Smooth muscle cell (in vitro differentiated cells): ENCODE measurements at regions not wholly inside any gene's neighbourhood (a gene's known extent, or its start where the extent isn't known, plus 50 kb on each side); places are given as distances from the start of the nearest gene placed in this dataset.
"Not testable (repeated sequence)": the region's sequence is repeated elsewhere in the genome, so short reads cannot be mapped to it uniquely, and the experiment has no call there.

Source experiments
- DNase-seq: peaks from one replicate; lab custom pipeline; 2025; ENCODE audit not compliant: unreplicated experiment; lab: John Stamatoyannopoulos, UW
- H2AFZ ChIP-seq: fragments of 200-600 bp; sonication (generic); 2 replicates; pipeline ENCODE4 v1.6.0; 2016; ENCODE audit warnings: antibody characterized with exemption, low read depth, mild to moderate bottlenecking
- H3F3A ChIP-seq: fragments of 200-600 bp; sonication (generic); 2 replicates; pipeline ENCODE4 v1.6.0; 2017; ENCODE audit warnings: antibody characterized with exemption, low read depth
- H3K27ac ChIP-seq: fragments of 200-600 bp; sonication (generic); 2 replicates; pipeline ENCODE4 v1.5.1; 2016; ENCODE audit warnings: low read depth, mild to moderate bottlenecking
- H3K27me3 ChIP-seq: fragments of 200-600 bp; sonication (generic); 2 replicates; pipeline ENCODE4 v1.6.1; 2016; ENCODE audit warnings: low read depth, mild to moderate bottlenecking
- H3K36me3 ChIP-seq: fragments of 200-600 bp; sonication (generic); 2 replicates; pipeline ENCODE4 v1.5.1; 2016; ENCODE audit warnings: low read depth
- H3K4me1 ChIP-seq: fragments of 200-600 bp; sonication (generic); 2 replicates; pipeline ENCODE4 v1.5.1; 2016; ENCODE audit warnings: low read depth
- H3K4me2 ChIP-seq: fragments of 200-600 bp; sonication (generic); 2 replicates; pipeline ENCODE4 v1.6.0; 2016; ENCODE audit warnings: mild to moderate bottlenecking
- H3K4me3 ChIP-seq: fragments of 200-600 bp; sonication (generic); 2 replicates; pipeline ENCODE4 v1.5.1; 2016; ENCODE audit warnings: mild to moderate bottlenecking
- H3K79me2 ChIP-seq: fragments of 200-600 bp; sonication (generic); 2 replicates; pipeline ENCODE4 v1.6.0; 2016; ENCODE audit warnings: low read depth, mild to moderate bottlenecking
- H3K9ac ChIP-seq: fragments of 200-600 bp; sonication (generic); 2 replicates; pipeline ENCODE4 v1.6.0; 2016; ENCODE audit warnings: low read depth
- H3K9me3 ChIP-seq: fragments of 200-600 bp; sonication (generic); replicated peaks from 2 replicates; pipeline ENCODE4 v1.5.1; 2016; ENCODE audit warnings: low read depth
- H4K20me1 ChIP-seq: fragments of 200-600 bp; sonication (generic); 2 replicates; pipeline ENCODE4 v1.6.0; 2016; ENCODE audit warnings: low read depth
- WGBS: methylation state at CpG from one replicate; pipeline ENCODE4 v1.1.7; 2016; ENCODE audit warnings: low lambda C conversion rate; 5-methylcytosine and 5-hydroxymethylcytosine counted together
- TF ChIP-seq, protein P1 (sequence below): fragments of 200-600 bp; sonication (generic); IDR thresholded peaks from 2 replicates; pipeline ENCODE4 v1.5.1; 2017; ENCODE audit warnings: borderline replicate concordance, mild to moderate bottlenecking, antibody characterized with exemption; ENCODE audit not compliant: insufficient read depth, poor library complexity, severe bottlenecking

DNA sequence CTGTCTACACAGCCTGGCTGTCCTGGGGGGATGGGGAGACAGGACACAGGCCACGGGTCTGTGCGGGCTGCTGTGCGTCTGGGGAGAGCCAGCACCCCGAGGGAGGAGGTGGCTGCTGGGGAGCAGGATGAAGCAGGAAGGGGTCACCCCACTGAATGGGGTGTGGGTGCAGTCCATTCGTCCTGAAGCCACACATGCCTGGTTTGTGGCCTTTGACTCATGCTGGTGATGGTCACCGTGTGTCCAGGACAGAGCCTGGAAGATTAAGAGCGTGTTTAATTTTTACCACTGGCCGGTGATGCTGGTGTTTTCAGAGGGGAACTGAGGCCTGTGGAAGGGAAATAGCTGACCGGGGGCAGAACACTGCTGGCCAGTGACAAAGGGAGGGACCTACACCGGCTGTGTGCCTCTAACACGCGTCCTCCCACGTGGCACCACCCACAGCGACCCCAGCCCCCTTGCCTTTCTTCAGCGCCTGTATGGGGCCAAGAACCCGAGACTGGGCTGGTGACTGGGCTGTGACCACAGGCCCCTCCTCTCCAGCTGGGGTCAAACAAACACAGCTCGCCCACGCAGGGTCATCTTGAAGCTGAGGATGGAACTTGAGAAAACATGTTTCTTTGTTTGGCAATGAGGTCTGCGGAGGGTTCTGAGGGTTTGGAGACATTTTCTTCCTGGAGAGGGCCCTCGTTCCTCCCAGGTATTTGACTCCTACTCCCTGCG, 99.5 kb upstream of the LRPAP1 start:
- not testable (repeated sequence) for H3K9ac ChIP-seq, DNase-seq, H3K79me2 ChIP-seq, H3K4me3 ChIP-seq, H3F3A ChIP-seq, H2AFZ ChIP-seq, H3K4me2 ChIP-seq, H3K27me3 ChIP-seq, H3K27ac ChIP-seq, H3K9me3 ChIP-seq, H4K20me1 ChIP-seq, H3K36me3 ChIP-seq, H3K4me1 ChIP-seq
- WGBS = 73% methylated on average over 18 of the region's 21 CpGs

DNA sequence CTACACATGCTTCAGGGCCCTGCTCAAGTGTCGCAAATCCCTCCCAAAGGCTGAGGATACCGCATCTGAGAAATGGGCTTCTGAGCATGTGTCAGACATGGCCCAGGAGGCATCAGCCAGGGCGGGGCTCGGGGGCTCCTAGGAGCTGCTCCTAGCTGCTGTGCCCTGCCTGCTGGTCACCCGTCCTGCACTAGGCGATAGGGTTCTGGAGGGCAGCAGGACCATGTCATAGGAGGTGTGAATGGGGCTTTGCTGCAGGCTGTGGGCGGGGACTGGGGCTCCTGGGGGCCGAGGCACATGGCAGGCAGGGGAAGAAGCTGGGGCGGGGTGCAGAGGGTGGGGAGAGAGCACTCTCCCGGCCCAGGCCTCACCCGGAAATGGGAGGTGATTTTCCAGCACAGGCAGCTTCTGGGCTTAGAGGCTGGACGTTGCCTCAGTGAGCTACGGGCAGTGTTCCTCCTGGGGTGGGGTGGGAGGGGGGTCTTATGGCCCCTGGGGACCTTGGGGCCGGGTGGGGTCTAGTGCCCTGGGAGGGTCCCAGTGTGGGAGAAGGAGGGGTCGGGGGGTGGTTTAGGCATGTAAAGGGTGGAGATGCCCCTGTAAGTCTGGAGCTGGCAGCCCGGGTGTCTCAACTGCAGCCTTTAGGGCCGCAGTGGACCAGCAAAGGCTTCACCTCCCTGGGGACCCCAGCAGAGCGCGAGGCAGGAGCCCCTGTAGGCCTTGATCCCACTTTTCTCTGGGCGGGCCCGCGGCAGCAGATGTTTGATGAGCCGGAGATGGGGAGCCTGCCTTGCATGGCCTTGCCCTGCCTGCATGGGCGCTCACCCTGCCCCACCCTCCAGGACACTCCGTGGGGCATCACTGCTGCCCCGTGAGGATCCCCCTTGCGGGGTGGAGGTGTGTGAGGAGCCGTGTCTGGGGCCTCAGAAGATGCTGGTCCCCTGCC, 98.6 kb upstream of the LRPAP1 start:
- Histone ChIP-seq H3K9me3 (no peaks in the 10 kb centered on the region), H3K27me3 (no peaks in the 10 kb centered on the region), H4K20me1 (no peaks in the 10 kb centered on the region), H3K4me1 (no peaks in the 10 kb centered on the region), H3K9ac (no peak overlapping the region), H3K79me2 (no peaks in the 10 kb centered on the region), H3K36me3 (no peaks in the 10 kb centered on the region), H3F3A (no peaks in the 10 kb centered on the region), H3K27ac (no peak overlapping the region), H3K4me2 (no peak overlapping the region), H3K4me3 (no peak overlapping the region), H2AFZ (no peak overlapping the region)
- TF ChIP-seq, protein P1, sequence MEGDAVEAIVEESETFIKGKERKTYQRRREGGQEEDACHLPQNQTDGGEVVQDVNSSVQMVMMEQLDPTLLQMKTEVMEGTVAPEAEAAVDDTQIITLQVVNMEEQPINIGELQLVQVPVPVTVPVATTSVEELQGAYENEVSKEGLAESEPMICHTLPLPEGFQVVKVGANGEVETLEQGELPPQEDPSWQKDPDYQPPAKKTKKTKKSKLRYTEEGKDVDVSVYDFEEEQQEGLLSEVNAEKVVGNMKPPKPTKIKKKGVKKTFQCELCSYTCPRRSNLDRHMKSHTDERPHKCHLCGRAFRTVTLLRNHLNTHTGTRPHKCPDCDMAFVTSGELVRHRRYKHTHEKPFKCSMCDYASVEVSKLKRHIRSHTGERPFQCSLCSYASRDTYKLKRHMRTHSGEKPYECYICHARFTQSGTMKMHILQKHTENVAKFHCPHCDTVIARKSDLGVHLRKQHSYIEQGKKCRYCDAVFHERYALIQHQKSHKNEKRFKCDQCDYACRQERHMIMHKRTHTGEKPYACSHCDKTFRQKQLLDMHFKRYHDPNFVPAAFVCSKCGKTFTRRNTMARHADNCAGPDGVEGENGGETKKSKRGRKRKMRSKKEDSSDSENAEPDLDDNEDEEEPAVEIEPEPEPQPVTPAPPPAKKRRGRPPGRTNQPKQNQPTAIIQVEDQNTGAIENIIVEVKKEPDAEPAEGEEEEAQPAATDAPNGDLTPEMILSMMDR = no peak
- 82% methylated on average over 19 of the region's 28 CpGs for WGBS
- DNase-seq = no peak

DNA sequence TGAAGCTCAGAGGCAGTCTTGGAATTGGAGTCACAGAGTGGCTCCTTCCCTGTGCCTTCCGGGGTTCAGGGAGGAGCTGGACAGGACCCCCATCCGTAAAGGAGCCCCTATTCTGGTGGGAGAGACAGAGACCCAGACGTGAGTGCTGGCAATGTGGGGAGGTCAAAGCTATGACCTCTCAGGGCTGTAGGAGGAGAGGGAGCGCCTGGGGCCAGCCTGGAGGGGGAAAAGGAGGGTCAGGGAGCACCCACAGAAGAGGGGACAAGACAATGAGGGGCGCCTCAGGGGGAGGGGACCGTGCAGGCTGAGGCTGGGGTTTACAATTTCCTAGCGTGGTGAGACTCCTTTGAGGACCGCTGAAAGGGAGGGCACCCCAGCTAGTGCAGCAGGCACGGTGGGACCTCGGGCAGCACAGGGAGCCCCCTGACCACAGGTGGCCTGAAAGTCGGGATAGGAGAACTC, 97.9 kb upstream of the LRPAP1 start:
- no peaks in the 10 kb centered on the region for H3K36me3 ChIP-seq
- WGBS = 83% methylated on average over 10 of the region's 11 CpGs
- no peaks in the 10 kb centered on the region for H3K27me3 ChIP-seq
- H3K9ac ChIP-seq = no peak overlapping the region
- no peak for DNase-seq
- H3K79me2 ChIP-seq = no peaks in the 10 kb centered on the region
- no peaks in the 10 kb centered on the region for H3K9me3 ChIP-seq
- TF ChIP-seq, protein P1 = no peak
- no peak overlapping the region for H3K27ac ChIP-seq
- no peaks in the 10 kb centered on the region for H4K20me1 ChIP-seq
- H2AFZ ChIP-seq = no peak overlapping the region
- no peaks in the 10 kb centered on the region for H3F3A ChIP-seq
- no peak overlapping the region for H3K4me3 ChIP-seq
- no peaks in the 10 kb centered on the region for H3K4me1 ChIP-seq
- no peak overlapping the region for H3K4me2 ChIP-seq

DNA sequence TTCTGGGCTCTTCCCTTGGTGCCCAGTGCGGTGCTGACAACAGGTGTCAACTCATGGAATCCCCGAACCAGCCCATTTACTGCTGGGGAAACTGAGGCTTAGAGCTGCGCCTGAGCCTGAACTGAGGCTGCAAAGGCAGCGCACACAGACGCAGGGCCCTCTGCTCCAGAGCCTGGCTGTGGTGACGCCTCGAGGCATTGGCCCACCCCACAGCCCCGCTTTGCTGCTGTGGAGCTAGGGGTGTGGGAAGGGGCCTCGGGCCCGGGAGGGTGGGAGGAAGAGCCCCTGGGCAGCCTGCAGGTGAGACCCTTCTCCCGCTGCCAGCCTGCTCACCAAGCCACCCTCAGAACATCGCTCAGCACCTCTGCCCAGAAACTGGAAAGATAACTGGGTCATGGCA, 97.4 kb upstream of the LRPAP1 start:
- Histone ChIP-seq H3K36me3 (no peaks in the 10 kb centered on the region), H3K4me1 (no peaks in the 10 kb centered on the region), H4K20me1 (no peaks in the 10 kb centered on the region), H3K9me3 (no peaks in the 10 kb centered on the region), H3K9ac (no peak overlapping the region), H3K27ac (no peak overlapping the region), H3K27me3 (no peaks in the 10 kb centered on the region), H3K79me2 (no peaks in the 10 kb centered on the region), H2AFZ (no peak overlapping the region), H3F3A (no peaks in the 10 kb centered on the region), H3K4me3 (no peak overlapping the region), H3K4me2 (no peak overlapping the region)
- no peak for DNase-seq
- WGBS = 90% methylated on average over 12 of the region's 12 CpGs
- TF ChIP-seq, protein P1 = no peak

DNA sequence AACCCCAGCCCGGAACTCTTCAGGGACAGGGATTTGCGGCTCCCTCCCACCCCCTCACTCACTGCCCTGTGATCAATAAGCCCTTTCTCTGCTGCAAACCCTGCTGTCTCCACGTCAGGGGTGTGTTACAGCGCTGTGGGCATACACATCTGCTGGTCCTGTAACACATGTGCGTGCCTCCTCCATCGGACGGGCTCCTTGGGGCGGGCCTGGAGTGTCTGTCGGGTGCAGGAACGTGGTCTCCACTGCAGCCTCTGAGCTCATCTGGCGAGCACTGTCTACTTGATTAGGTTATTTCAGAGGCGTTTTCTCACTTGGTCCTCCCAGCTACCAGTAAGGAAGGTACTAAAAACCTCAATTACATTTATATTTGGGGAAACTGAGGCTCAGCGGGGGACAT, 97.0 kb upstream of the LRPAP1 start:
- 93% methylated on average over 13 of the region's 13 CpGs for WGBS
- H2AFZ ChIP-seq, H3K27ac ChIP-seq, H3K9me3 ChIP-seq, H4K20me1 ChIP-seq, H3K79me2 ChIP-seq, H3K9ac ChIP-seq, H3K4me2 ChIP-seq, H3F3A ChIP-seq, H3K36me3 ChIP-seq, H3K4me1 ChIP-seq, H3K4me3 ChIP-seq, DNase-seq, H3K27me3 ChIP-seq: not testable (repeated sequence)
